ENCODE measurements at regions not wholly inside any gene's neighbourhood (a gene's known extent, or its start where the extent isn't known, plus 50 kb on each side); places are given as distances from the start of the nearest gene placed in this dataset.

DNA sequence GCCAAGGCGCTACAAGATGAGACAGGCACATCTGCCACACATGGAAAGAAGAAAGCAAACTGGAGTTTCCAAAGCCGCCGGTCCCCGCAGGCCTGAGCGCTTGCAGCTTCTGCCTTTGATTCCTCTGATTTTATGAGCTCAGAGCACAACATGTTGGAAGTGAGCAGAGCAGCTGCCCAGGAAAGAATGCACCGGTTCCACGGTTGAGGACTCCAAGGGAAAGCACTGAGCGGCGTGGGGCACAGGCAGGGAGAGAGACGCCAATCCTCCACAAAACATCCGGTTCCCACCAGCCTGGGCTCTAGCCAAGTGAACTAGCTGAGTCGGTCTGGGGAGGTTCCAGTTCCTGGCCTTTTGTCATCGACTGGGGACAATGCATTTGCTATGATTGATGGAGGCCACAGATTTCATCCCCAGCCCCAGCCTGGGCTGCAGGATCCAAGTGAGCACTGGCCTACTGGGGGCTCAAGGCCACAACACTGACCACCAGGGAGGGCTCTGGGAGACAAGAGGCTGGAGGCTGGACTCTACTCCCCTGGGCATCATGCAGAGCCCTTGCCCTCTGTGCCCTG is 253.1 kb upstream of the IRF2BP2 start:
- peak in 1 of 3 donors; percentile 37 for TF ChIP-seq POLR2AphosphoS5 (IDR thresholded peaks at IDR 0.05)
- TF ChIP-seq, protein P1, sequence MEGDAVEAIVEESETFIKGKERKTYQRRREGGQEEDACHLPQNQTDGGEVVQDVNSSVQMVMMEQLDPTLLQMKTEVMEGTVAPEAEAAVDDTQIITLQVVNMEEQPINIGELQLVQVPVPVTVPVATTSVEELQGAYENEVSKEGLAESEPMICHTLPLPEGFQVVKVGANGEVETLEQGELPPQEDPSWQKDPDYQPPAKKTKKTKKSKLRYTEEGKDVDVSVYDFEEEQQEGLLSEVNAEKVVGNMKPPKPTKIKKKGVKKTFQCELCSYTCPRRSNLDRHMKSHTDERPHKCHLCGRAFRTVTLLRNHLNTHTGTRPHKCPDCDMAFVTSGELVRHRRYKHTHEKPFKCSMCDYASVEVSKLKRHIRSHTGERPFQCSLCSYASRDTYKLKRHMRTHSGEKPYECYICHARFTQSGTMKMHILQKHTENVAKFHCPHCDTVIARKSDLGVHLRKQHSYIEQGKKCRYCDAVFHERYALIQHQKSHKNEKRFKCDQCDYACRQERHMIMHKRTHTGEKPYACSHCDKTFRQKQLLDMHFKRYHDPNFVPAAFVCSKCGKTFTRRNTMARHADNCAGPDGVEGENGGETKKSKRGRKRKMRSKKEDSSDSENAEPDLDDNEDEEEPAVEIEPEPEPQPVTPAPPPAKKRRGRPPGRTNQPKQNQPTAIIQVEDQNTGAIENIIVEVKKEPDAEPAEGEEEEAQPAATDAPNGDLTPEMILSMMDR (IDR thresholded peaks at IDR 0.05) = no peak
- TF ChIP-seq POLR2A (IDR thresholded peaks at IDR 0.05) = peak; percentile 17

Data from transverse colon (tissue), 4 donors.